Heart right ventricle (tissue), 16 donors: ENCODE measurements at regions not wholly inside any gene's neighbourhood (a gene's known extent, or its start where the extent isn't known, plus 50 kb on each side); places are given as distances from the start of the nearest gene placed in this dataset.
A peak's percentile ranks its signal among the peaks of the same experiment; 100 is the strongest.
"Not testable (repeated sequence)": the region's sequence is repeated elsewhere in the genome, so short reads cannot be mapped to it uniquely, and the experiment has no call there.

Experiments
- ATAC-seq, 8 donors: fragments of 200-7000 bp; cut with Tn5 transposase; one replicate each; pipeline ENCODE4 v1.9.1; 2020; ENCODE audit warnings: mild to moderate bottlenecking in 8 of 8, moderate library complexity in 8 of 8, moderate number of reproducible peaks in 1 of 8
- DNase-seq, 2 donors: peaks; one replicate each; pipeline ENCODE4 v3.0.0-alpha.2; 2020
- H3K27ac ChIP-seq, 10 donors: fragments of 200-600 bp; sonication (generic) in 2 of 10; one replicate each; pipeline versions ENCODE4 v1.5.0 to v1.8.0; 2020 to 2022; ENCODE audit warnings: mild to moderate bottlenecking in 3 of 10
- H3K27me3 ChIP-seq, 7 donors: fragments of 200-600 bp; one replicate each; pipeline ENCODE4 v1.8.0; 2021 to 2022; ENCODE audit warnings: mild to moderate bottlenecking in 2 of 7
- H3K36me3 ChIP-seq, 9 donors: fragments of 200-600 bp; sonication (generic) in 1 of 9; one replicate each; pipeline versions ENCODE4 v1.5.0 to v1.8.0; 2020 to 2022; ENCODE audit warnings: mild to moderate bottlenecking in 2 of 9
- H3K4me1 ChIP-seq, 9 donors: fragments of 200-600 bp; sonication (generic) in 1 of 9; one replicate each; pipeline versions ENCODE4 v1.5.0 to v1.8.0; 2020 to 2022; ENCODE audit warnings: mild to moderate bottlenecking in 4 of 9
- H3K4me3 ChIP-seq, 10 donors: fragments of 200-600 bp; sonication (generic) in 2 of 10; one replicate each; pipeline versions ENCODE4 v1.5.0 to v1.8.0; 2020 to 2022; ENCODE audit warnings: mild to moderate bottlenecking in 7 of 10, moderate library complexity in 2 of 10
- H3K9me3 ChIP-seq, 11 donors: fragments of 200-600 bp in 10 of 11; sonication (generic) in 2 of 11; one replicate each; pipeline versions ENCODE4 v1.5.0 to v1.8.0; 2013 to 2022; ENCODE audit warnings: mild to moderate bottlenecking in 2 of 11, control low read depth in 1 of 11, moderate library complexity in 1 of 11
- CTCF ChIP-seq, 9 donors: fragments of 200-600 bp; sonication (generic) in 2 of 9; IDR thresholded peaks; one replicate each; pipeline versions ENCODE4 v1.5.0 to v1.8.0; 2021 to 2022; ENCODE audit warnings: antibody characterized with exemption in 9 of 9, mild to moderate bottlenecking in 5 of 9, moderate library complexity in 1 of 9
- WGBS, 2 donors: extraction: QIAGEN DNeasy Blood & Tissue Kit; methylation state at CpG; one replicate each; pipeline ENCODE4 v1.1.7; 2013; ENCODE audit warnings: inconsistent platforms in 1 of 2; 5-methylcytosine and 5-hydroxymethylcytosine counted together
- intact Hi-C, 10 donors: fragments of 100-400 bp; cut with DNase I; formaldehyde crosslinking; loops; one replicate each; pipeline versions ENCODE4 v1.11.1 to v1.14.2; 2022
- donor health status: Arrhythmogenic right ventricular cardiomyopathy.
- donor health status: ischemic (EF 13 %, LVEDD 7.1; RV severe dilation, severe dysfunction).
- donor health status: healthy with polysubstance abuse.
- donor health status: DM: no; HTN: yes; CAD: no.
- donor health status: DM: no; HTN: no; CAD: no.
- donor health status: ischemic (EF 25% LVEDD 6.9; RV normal size, moderate dysfunction).
- donor health status: ischemic (EF 25% LVEDD 5.7; RV mildly dilated, moderate dysfunction).
- donor health status: healthy.
- donor health status: DM: yes; HTN: yes; CAD: no.
- donor health status: Ischemic cardiomyopathy.
- donor health status: ischemic (EF 35%, LVEDD 5.7; RV mildly dilated, moderate dysfunction).
- donor health status: nonischemic (EF 11% LVEDD 7.7; RV severe dilation, severe dysfunction).
- donor health status: DM: yes; HTN: yes; CAD: no.
- donor health status: PGD.
- donor health status: ischemic (EF 29% LVEDD 5.4; RV normal size, mild dysfunction).
- donor health status: nonischemic (EF 23%, LVEDD 6.1; RV moderate dilation, normal function).

GRCh38 chr2:102871707-102872106, 109.9 kb downstream of the TMEM182 start:
- intact Hi-C loops, result no loop called here
- H3K4me1 ChIP-seq, result no peaks in the 10 kb centered on the region
- WGBS, 2 donors, result 69 to 82% methylated on average over 4 of the region's 4 CpGs
- no peak for DNase-seq
- no peak overlapping the region for H3K27ac ChIP-seq
- no peak for ATAC-seq
- no peaks in the 10 kb centered on the region for H3K27me3 ChIP-seq
- no peak for TF ChIP-seq CTCF (IDR thresholded peaks at IDR 0.05)
- H3K9me3 ChIP-seq, result peaks cover 0 to 3% (median 0%) of the 10 kb centered on the region in 11 donors
- no peak overlapping the region for H3K4me3 ChIP-seq
- no peaks in the 10 kb centered on the region for H3K36me3 ChIP-seq

GRCh38 chr2:102872388-102872787, 110.6 kb downstream of the TMEM182 start:
- WGBS, 2 donors, result 72 to 77% methylated on average over 2 of the region's 2 CpGs
- intact Hi-C loops, result no loop called here

GRCh38 chr2:102879513-102879912, 117.7 kb downstream of the TMEM182 start:
- H3K9me3 ChIP-seq, H3K36me3 ChIP-seq, intact Hi-C loops, DNase-seq, ATAC-seq, H3K4me1 ChIP-seq, H3K27ac ChIP-seq, H3K4me3 ChIP-seq, H3K27me3 ChIP-seq: not testable (repeated sequence)
- 90 to 94% methylated on average over 13 of the region's 13 CpGs for WGBS, 2 donors

More at GRCh38 chr2:102872388-102872787, 110.6 kb downstream of the TMEM182 start:
- TF ChIP-seq CTCF (IDR thresholded peaks at IDR 0.05), result peak in 6 of 9 donors; percentile 23 to 50 (median 42)
- peaks cover 0 to 3% (median 0%) of the 10 kb centered on the region in 11 donors for H3K9me3 ChIP-seq
- H3K4me3 ChIP-seq, result no peak overlapping the region
- no peak overlapping the region for H3K27ac ChIP-seq
- no peaks in the 10 kb centered on the region for H3K36me3 ChIP-seq
- DNase-seq (no peak), ATAC-seq (no peak)
- no peaks in the 10 kb centered on the region for H3K27me3 ChIP-seq
- no peaks in the 10 kb centered on the region for H3K4me1 ChIP-seq

GRCh38 chr2:102880731-102881130, 118.9 kb downstream of the TMEM182 start:
- H3K27ac ChIP-seq, result no peak overlapping the region
- no peak for TF ChIP-seq CTCF (IDR thresholded peaks at IDR 0.05)
- no peaks in the 10 kb centered on the region for H3K9me3 ChIP-seq
- H3K36me3 ChIP-seq, result no peaks in the 10 kb centered on the region
- no peaks in the 10 kb centered on the region for H3K4me1 ChIP-seq
- ATAC-seq (no peak), DNase-seq (no peak)
- H3K27me3 ChIP-seq, result no peaks in the 10 kb centered on the region
- no peak overlapping the region for H3K4me3 ChIP-seq
- intact Hi-C loops, result no loop called here

- TF ChIP-seq CTCF (IDR thresholded peaks at IDR 0.05), result no peak
- no peaks in the 10 kb centered on the region for H3K9me3 ChIP-seq
- ATAC-seq, result no peak
- no peaks in the 10 kb centered on the region for H3K27me3 ChIP-seq
- DNase-seq, result no peak
- H3K4me1 ChIP-seq, result peaks cover 0 to 8% (median 0%) of the 10 kb centered on the region in 9 donors
- H3K4me3 ChIP-seq, result no peak overlapping the region
- no peaks in the 10 kb centered on the region for H3K36me3 ChIP-seq
- H3K27ac ChIP-seq, result no peak overlapping the region
- 70 to 75% methylated on average over 3 of the region's 3 CpGs for WGBS, 2 donors
- intact Hi-C loops, result no loop called here
Observed at GRCh38 chr2:102886216-102886893, 124.5 kb downstream of the TMEM182 start.
